HG03095 (cell line): ENCODE measurements at regions not wholly inside any gene's neighbourhood (a gene's known extent, or its start where the extent isn't known, plus 50 kb on each side); places are given as distances from the start of the nearest gene placed in this dataset.

Experiments
- ATAC-seq: cut with Tn5 transposase; IDR thresholded peaks from one replicate; pipeline ENCODE4 v1.9.1; 2021; ENCODE audit warnings: moderate library complexity; ENCODE audit not compliant: unreplicated experiment

- no peak for ATAC-seq
Measured at GRCh38 chr6:25217302-25217701, 61.9 kb upstream of the CARMIL1 start.

GRCh38 chr6:25217829-25218228, 61.3 kb upstream of the CARMIL1 start:
- ATAC-seq, result no peak

GRCh38 chr6:25218346-25218745, 60.8 kb upstream of the CARMIL1 start:
- ATAC-seq, result no peak

GRCh38 chr6:25219216-25219916, 59.8 kb upstream of the CARMIL1 start:
- no peak for ATAC-seq

- no peak for ATAC-seq
Measured at GRCh38 chr6:25219917-25220278, 59.3 kb upstream of the CARMIL1 start.

- ATAC-seq, result no peak
Measured at GRCh38 chr6:25220857-25221256, 58.3 kb upstream of the CARMIL1 start.

GRCh38 chr6:25222006-25222678, 57.0 kb upstream of the CARMIL1 start:
- no peak for ATAC-seq

GRCh38 chr6:25223490-25223991, 55.6 kb upstream of the CARMIL1 start:
- ATAC-seq, result no peak

- no peak for ATAC-seq
Measured at GRCh38 chr6:25224242-25224641, 54.9 kb upstream of the CARMIL1 start.

GRCh38 chr6:25227854-25228253, 51.3 kb upstream of the CARMIL1 start:
- ATAC-seq, result no peak
